Ishikawa (cell line): ENCODE measurements at regions not wholly inside any gene's neighbourhood (a gene's known extent, or its start where the extent isn't known, plus 50 kb on each side); places are given as distances from the start of the nearest gene placed in this dataset.

Experiments
- CEBPB ChIP-seq: IDR thresholded peaks from 2 replicates; pipeline ENCODE4 v1.6.1; 2012
- CREB1 ChIP-seq: IDR thresholded peaks from 2 replicates; pipeline ENCODE4 v1.6.1; 2012; ENCODE audit warnings: low read depth
- EGR1 ChIP-seq: IDR thresholded peaks from 2 replicates; pipeline ENCODE4 v1.6.1; 2012
- EP300 ChIP-seq: IDR thresholded peaks from 2 replicates; pipeline ENCODE4 v1.6.1; 2012; ENCODE audit warnings: borderline replicate concordance
- FOXM1 ChIP-seq: IDR thresholded peaks from 2 replicates; pipeline ENCODE4 v1.6.1; 2012; ENCODE audit warnings: low read depth, borderline replicate concordance
- NFIC ChIP-seq: IDR thresholded peaks from 2 replicates; pipeline ENCODE4 v1.6.1; 2012
- RAD21 ChIP-seq: IDR thresholded peaks from 2 replicates; pipeline ENCODE4 v1.6.1; 2012; ENCODE audit warnings: low read depth
- TAF1 ChIP-seq: IDR thresholded peaks from 2 replicates; pipeline ENCODE4 v1.6.1; 2012; ENCODE audit warnings: low read depth, mild to moderate bottlenecking
- TCF12 ChIP-seq: IDR thresholded peaks from 2 replicates; pipeline ENCODE4 v1.6.1; 2012; ENCODE audit warnings: low read depth
- TEAD4 ChIP-seq: IDR thresholded peaks from 2 replicates; pipeline ENCODE4 v1.6.1; 2012
- YY1 ChIP-seq: IDR thresholded peaks from 2 replicates; pipeline ENCODE4 v1.6.1; 2012; ENCODE audit warnings: low read depth
- ZBTB7A ChIP-seq: IDR thresholded peaks from 2 replicates; pipeline ENCODE4 v1.6.1; 2012; ENCODE audit warnings: low read depth
- TF ChIP-seq, protein P1 (sequence below): IDR thresholded peaks from 2 replicates; pipeline ENCODE4 v1.6.1; 2012
- TF ChIP-seq, protein P2 (sequence below): IDR thresholded peaks from 2 replicates; pipeline ENCODE4 v1.6.1; 2012; ENCODE audit warnings: low read depth, mild to moderate bottlenecking
- TF ChIP-seq, protein P3 (sequence below): IDR thresholded peaks from 2 replicates; pipeline ENCODE4 v1.6.1; 2012

DNA sequence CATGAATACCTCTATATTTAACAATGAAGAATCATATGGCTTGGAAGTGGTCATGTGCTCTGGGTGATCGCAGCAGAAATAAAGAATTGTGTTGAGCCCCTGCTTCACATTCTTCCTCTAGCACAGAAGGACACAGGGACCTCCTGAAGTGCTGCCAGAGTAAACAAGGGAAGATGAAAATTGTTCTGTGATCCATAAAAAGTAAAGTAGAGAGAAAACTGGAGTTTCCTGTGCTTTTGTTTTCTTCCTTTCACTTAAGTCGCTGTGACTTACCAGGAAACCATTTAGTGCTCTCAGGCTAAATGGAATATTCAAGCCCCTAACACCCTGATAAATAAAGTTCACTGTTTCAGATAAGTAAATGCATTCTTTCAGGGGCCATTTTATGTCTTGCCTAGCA is 1173.6 kb upstream of the CHAC2 start:
- no peak for TF ChIP-seq TEAD4
- TF ChIP-seq TAF1, result no peak
- TF ChIP-seq, protein P1, sequence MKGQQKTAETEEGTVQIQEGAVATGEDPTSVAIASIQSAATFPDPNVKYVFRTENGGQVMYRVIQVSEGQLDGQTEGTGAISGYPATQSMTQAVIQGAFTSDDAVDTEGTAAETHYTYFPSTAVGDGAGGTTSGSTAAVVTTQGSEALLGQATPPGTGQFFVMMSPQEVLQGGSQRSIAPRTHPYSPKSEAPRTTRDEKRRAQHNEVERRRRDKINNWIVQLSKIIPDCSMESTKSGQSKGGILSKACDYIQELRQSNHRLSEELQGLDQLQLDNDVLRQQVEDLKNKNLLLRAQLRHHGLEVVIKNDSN, result no peak
- no peak for TF ChIP-seq RAD21
- no peak for TF ChIP-seq CEBPB
- TF ChIP-seq EP300, result no peak
- TF ChIP-seq, protein P2, sequence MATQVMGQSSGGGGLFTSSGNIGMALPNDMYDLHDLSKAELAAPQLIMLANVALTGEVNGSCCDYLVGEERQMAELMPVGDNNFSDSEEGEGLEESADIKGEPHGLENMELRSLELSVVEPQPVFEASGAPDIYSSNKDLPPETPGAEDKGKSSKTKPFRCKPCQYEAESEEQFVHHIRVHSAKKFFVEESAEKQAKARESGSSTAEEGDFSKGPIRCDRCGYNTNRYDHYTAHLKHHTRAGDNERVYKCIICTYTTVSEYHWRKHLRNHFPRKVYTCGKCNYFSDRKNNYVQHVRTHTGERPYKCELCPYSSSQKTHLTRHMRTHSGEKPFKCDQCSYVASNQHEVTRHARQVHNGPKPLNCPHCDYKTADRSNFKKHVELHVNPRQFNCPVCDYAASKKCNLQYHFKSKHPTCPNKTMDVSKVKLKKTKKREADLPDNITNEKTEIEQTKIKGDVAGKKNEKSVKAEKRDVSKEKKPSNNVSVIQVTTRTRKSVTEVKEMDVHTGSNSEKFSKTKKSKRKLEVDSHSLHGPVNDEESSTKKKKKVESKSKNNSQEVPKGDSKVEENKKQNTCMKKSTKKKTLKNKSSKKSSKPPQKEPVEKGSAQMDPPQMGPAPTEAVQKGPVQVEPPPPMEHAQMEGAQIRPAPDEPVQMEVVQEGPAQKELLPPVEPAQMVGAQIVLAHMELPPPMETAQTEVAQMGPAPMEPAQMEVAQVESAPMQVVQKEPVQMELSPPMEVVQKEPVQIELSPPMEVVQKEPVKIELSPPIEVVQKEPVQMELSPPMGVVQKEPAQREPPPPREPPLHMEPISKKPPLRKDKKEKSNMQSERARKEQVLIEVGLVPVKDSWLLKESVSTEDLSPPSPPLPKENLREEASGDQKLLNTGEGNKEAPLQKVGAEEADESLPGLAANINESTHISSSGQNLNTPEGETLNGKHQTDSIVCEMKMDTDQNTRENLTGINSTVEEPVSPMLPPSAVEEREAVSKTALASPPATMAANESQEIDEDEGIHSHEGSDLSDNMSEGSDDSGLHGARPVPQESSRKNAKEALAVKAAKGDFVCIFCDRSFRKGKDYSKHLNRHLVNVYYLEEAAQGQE, result no peak
- TF ChIP-seq, protein P3, sequence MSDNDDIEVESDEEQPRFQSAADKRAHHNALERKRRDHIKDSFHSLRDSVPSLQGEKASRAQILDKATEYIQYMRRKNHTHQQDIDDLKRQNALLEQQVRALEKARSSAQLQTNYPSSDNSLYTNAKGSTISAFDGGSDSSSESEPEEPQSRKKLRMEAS, result no peak
- no peak for TF ChIP-seq FOXM1
- TF ChIP-seq NFIC, result no peak

DNA sequence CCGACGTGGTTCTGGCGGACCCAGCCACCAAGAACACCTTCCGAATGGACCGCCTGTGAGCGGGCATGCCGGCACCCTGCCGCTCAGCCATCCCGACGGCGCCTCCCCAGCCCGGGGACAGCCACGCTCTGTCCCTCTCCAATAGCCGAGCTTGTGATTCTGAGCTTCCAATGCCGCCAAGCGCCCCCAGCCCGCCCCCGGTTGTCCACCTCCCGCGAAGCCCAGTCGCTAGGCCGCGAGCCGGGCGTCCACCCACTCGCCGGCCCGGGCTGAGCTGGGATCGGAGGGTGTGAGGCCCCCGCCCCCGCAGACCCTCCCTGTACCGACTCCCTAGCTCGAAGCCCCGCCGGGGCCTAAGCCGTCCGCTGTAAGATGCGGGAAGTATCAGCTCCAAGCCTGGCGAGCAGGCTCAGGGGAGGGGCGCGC is 1195.1 kb upstream of the CHAC2 start:
- TF ChIP-seq TCF12 (no peak), EP300 (no peak), EGR1 (no peak), TEAD4 (no peak), NFIC (no peak), TAF1 (no peak), YY1 (no peak), RAD21 (no peak), ZBTB7A (no peak), CREB1 (no peak), CEBPB (no peak), FOXM1 (no peak)
- TF ChIP-seq, protein P1, result no peak
- TF ChIP-seq, protein P3, result no peak
- TF ChIP-seq, protein P2, result no peak

DNA sequence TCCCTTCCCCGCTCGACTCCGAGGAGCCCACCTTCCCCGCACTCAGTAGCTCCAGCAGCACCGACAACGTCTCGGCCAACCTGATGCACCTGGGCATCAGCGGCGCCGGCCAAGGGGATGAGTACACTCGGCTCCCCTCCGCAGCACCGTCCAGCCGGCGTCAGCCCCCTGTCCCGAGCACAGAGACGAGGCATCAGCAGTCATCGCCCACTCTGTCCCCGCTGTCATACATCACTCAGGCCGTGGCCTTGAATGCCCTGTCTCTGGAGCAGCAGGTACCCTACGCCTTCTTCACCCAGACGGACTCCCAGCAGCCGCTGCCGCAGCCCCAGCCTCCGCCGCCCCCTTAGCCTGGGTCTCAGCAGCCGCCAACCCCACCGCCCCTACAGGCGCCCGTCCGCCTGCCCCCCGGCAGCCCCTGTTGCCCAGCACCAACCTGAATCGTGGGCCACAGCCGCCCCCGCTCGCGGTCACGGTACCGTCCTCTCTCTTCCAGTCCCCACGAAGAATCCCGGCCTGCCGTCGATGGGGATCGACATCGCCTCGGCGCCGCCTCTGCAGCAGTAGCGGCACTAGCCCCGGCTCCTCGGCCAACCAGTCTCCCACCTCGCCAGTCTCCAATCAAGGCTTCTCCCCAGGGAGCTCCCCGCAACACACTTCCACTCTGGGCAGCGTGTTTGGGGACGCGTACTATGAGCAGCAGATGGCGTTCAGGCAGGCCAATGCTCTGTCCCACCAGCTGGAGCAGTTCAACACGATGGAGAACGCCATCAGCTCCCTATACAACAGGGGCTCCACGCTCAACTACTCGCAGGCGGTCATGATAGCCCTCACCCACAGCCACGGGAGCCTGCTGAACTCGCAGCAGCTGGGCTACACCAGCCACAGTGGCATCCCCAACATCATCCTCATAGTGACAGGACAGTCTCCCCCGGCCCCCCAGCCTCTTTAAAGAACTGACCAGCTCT is 1195.9 kb upstream of the CHAC2 start:
- TF ChIP-seq, protein P3, result no peak
- TF ChIP-seq TAF1, result no peak
- no peak for TF ChIP-seq EP300
- no peak for TF ChIP-seq FOXM1
- no peak for TF ChIP-seq NFIC
- TF ChIP-seq RAD21, result no peak
- no peak for TF ChIP-seq YY1
- TF ChIP-seq, protein P1, result no peak
- no peak for TF ChIP-seq EGR1
- no peak for TF ChIP-seq ZBTB7A
- TF ChIP-seq TCF12, result no peak
- TF ChIP-seq, protein P2, result no peak
- TF ChIP-seq CEBPB, result no peak
- TF ChIP-seq CREB1, result no peak
- TF ChIP-seq TEAD4, result no peak
